GM12872 (cell line): ENCODE measurements at regions not wholly inside any gene's neighbourhood (a gene's known extent, or its start where the extent isn't known, plus 50 kb on each side); places are given as distances from the start of the nearest gene placed in this dataset.

Source experiments
- TF ChIP-seq, protein P1 (sequence below): IDR thresholded peaks from 3 replicates; pipeline ENCODE4 v1.5.1; 2011; ENCODE audit warnings: low read depth, mild to moderate bottlenecking, low read length, moderate library complexity; ENCODE audit not compliant: insufficient read depth

DNA sequence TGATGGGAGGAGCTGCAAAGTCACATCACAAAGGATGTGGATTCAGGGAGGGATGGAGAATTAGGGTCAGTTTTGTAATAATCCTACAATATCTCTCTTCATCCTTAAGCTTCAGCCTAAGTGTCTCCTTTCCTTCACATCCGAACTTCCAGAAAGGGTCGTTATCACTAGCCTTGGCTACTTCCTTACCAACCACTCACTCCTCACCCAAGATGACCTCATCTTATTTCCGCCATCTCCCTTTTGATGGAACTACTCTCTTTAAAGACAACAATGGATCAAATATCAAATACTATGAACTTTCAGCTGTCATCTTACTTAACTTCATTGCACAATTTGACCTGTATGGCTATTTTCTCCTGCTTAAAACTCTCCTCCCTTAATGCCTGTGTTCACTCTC lies 69.6 kb upstream of the BARHL2 start:
- TF ChIP-seq, protein P1, sequence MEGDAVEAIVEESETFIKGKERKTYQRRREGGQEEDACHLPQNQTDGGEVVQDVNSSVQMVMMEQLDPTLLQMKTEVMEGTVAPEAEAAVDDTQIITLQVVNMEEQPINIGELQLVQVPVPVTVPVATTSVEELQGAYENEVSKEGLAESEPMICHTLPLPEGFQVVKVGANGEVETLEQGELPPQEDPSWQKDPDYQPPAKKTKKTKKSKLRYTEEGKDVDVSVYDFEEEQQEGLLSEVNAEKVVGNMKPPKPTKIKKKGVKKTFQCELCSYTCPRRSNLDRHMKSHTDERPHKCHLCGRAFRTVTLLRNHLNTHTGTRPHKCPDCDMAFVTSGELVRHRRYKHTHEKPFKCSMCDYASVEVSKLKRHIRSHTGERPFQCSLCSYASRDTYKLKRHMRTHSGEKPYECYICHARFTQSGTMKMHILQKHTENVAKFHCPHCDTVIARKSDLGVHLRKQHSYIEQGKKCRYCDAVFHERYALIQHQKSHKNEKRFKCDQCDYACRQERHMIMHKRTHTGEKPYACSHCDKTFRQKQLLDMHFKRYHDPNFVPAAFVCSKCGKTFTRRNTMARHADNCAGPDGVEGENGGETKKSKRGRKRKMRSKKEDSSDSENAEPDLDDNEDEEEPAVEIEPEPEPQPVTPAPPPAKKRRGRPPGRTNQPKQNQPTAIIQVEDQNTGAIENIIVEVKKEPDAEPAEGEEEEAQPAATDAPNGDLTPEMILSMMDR: no peak

DNA sequence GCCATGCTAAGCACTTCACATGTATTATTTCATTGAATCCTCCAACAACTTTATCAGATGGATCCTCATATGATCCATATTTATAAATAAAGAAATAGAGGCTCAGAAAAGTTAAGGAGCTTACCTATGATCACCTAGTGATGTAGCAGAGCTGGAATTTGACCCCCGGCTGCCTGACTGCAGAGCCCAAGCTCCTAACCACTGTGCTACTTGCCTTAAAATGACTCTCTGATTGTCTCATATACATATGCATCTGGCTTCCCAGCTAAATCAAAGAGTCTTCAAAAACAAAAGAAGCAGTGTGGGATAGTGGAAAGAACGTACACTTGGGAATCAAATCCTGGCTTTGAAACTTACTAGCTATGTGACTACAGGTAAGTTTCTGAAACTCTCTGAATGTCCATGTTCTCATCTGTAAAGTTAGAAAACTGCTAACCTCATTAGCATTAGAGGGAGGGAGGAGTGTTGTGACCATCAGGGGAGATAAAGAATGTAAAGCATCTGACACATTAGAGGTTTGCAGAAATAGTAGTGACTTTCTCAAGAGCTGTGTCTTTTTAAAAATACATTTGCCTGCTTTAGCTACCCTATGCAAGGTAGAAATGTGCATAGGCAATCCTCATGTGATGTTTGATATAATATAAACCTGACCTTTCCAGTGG lies 67.2 kb upstream of the BARHL2 start:
- TF ChIP-seq, protein P1: no peak

DNA sequence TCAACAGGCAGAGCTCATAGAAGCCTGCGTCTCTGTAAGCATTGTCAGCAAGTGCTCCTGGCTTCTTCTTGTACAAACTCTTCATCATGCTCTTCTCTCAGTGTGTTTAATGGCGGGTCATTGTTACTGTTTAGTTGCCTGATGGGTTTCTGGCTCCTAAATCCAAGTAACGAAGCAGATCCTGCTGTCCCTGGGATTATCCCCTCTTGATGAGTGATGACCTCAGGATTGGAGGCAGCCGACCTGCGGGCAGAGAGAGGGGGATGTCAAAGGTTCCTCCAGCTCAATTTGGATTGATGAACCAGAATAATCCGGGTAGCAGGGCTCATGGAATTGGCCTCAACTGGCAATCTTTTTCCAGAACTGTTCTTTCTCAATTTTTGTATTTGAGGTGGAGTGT lies 66.1 kb upstream of the BARHL2 start:
- TF ChIP-seq, protein P1: no peak

DNA sequence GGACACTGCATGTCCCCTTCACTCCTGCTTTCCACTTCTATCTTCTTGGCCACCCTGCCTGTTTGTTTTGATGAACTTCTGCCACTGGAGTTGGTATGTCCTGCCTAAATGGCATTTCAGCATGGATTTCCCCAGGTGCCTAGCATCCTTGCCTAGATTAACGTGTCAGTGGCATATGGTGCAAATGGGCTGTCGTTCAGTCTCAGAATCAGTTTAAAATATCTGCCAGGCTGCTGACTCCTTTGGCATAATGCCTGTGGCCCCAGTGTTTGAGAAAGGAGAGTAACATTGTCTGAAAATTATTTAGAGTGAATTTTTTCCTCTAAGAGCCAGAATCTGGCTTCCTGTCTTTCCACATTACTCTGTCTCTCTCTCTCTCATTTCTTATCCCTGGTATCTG lies 64.9 kb upstream of the BARHL2 start:
- TF ChIP-seq, protein P1: no peak

DNA sequence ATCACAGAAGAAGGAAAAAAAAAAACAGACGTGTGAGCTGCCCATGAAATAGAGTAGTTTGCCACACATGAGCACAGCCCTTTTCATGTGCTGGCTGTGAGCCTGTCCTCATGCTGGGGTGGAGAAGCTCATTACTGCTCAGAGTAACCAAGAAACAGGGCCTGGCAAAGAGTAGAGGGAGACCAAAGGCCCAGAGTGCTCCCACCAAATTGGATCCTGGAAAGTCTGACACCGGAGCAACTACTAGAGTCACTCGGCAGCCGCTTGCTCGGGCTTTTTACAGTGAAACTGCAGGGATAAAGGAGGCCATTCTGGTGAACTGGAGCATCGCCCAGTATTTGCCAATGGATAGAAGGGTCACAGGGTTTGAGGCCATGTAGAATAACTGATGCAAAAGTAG lies 64.4 kb upstream of the BARHL2 start:
- TF ChIP-seq, protein P1: no peak

DNA sequence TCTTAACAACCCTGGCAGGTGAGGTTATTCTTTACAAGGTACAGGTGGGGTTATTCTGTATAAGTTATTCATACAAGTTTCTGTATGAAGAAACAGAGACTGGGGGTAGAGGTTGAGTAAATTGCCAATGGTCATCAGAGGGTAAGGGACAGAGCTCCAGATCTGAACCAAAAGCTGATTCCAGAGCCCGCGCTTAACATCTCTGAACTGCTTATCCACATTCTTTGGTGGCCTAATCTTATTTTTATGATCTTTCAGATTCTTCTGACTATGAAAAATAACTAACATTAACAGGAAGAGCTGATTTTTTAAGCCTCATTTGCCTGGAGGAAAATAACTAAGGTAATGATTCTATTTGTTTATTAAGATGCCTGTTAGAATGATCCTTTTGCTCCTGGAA lies 63.9 kb upstream of the BARHL2 start:
- TF ChIP-seq, protein P1: no peak

GRCh38 chr1:90779573-90779972 lies 62.5 kb upstream of the BARHL2 start:
- TF ChIP-seq, protein P1: no peak
